IPS DF 6.9 (cell line): ENCODE measurements at regions not wholly inside any gene's neighbourhood (a gene's known extent, or its start where the extent isn't known, plus 50 kb on each side); places are given as distances from the start of the nearest gene placed in this dataset.

Experiments
- DNase-seq: peaks from one replicate; pipeline ENCODE4 v3.0.0-alpha.2; 2013; ENCODE audit warnings: low read depth, low spot score
- H3K27ac ChIP-seq: one replicate; pipeline ENCODE4 v1.5.1; 2013; ENCODE audit warnings: low read length, control low read depth
- H3K27me3 ChIP-seq: 2 replicates; pipeline ENCODE4 v1.6.1; 2013; ENCODE audit warnings: mild to moderate bottlenecking, low read length; ENCODE audit not compliant: control insufficient read depth, insufficient read depth
- H3K36me3 ChIP-seq: 2 replicates; pipeline ENCODE4 v1.6.1; 2013; ENCODE audit warnings: low read length; ENCODE audit not compliant: control insufficient read depth, insufficient read depth
- H3K4me1 ChIP-seq: 2 replicates; pipeline ENCODE4 v1.6.1; 2013; ENCODE audit warnings: low read length; ENCODE audit not compliant: control insufficient read depth, insufficient read depth
- H3K4me3 ChIP-seq: 2 replicates; pipeline ENCODE4 v1.5.1; 2013; ENCODE audit warnings: mild to moderate bottlenecking, low read length
- H3K9me3 ChIP-seq: 2 replicates; pipeline ENCODE4 v1.6.1; 2013; ENCODE audit warnings: low read length, inconsistent platforms; ENCODE audit not compliant: control insufficient read depth, insufficient read depth
- WGBS: extraction: QIAGEN DNeasy Blood & Tissue Kit; methylation state at CpG from one replicate; pipeline ENCODE4 v1.1.7; 2013; ENCODE audit warnings: mixed read lengths, missing lambda C conversion rate; ENCODE audit not compliant: insufficient read length, insufficient coverage; 5-methylcytosine and 5-hydroxymethylcytosine counted together

DNA sequence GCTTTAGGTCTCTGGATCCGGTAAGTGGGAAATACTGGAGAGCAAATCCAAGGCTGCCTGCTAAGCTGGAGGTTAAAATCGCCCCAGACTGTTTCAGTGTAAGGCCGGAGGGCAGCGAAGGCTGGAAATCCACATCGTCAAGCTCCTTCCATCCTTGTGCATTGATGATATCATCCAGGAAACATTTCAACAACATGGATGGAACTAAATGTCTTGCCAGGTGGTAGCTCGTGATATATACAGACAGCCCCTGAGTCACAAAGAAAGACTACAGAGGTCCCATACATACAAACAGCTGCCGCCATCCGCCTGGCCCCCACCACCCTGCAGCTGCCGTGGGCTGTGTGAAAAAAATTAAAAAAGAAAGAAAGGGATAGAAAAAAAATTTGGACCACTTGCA, 148.9 kb upstream of the RBPJ start:
- no CpG with 5 or more reads among the region's 9 CpGs for WGBS
- Histone ChIP-seq H3K27ac (no peak overlapping the region), H3K9me3 (no peaks in the 10 kb centered on the region), H3K4me1 (no peaks in the 10 kb centered on the region), H3K27me3 (no peaks in the 10 kb centered on the region), H3K36me3 (no peaks in the 10 kb centered on the region), H3K4me3 (no peak overlapping the region)
- DNase-seq, result no peak

DNA sequence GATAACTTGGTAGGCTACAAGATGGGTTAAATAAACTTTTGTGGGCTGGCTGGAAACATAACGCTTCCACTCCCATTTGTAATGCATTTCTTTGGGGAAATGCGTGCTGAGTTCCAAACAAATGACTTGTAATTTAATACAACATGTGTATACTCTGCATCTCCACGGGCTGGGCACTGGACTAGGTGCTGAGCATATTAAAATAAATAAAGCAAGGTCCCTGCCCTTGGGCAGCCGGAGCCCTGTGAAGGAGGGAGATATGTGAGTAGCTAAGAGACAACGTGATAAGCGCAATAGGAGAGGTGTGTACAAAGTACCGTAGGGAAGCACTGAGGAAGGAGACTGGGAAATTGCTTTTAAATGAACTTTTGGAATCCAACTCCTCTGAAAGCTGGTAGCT, 147.2 kb upstream of the RBPJ start:
- H3K4me1 ChIP-seq, result no peaks in the 10 kb centered on the region
- DNase-seq, result no peak
- no CpG with 5 or more reads among the region's 7 CpGs for WGBS

DNA sequence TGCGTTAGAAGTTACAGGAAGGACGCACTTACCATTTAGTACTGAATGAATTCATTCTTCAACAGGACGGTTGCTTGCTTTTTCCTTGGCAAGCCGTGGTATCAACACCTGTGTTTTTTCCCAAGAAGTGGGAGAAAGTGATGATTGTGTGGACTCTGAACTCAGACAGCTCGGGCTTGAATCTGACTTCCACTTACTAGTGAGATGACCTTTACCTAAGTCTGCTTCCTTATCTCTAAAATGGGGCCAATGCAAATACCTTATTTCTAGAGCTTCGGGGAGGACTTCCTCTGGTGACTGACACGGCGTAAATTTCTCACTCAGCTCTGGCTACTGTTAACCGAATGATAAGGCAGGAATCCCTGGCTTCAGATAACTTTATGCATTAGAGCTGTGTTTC, 146.8 kb upstream of the RBPJ start:
- no peaks in the 10 kb centered on the region for H3K4me1 ChIP-seq
- DNase-seq, result no peak
- H3K36me3 ChIP-seq, result no peaks in the 10 kb centered on the region
- no peak overlapping the region for H3K4me3 ChIP-seq
- WGBS, result no CpG with 5 or more reads among the region's 9 CpGs
- no peaks in the 10 kb centered on the region for H3K27me3 ChIP-seq
- no peaks in the 10 kb centered on the region for H3K9me3 ChIP-seq
- no peak overlapping the region for H3K27ac ChIP-seq

More for the DNA sequence above, 147.2 kb upstream of the RBPJ start:
- Histone ChIP-seq H3K4me3 (no peak overlapping the region), H3K27me3 (no peaks in the 10 kb centered on the region), H3K9me3 (no peaks in the 10 kb centered on the region), H3K27ac (no peak overlapping the region), H3K36me3 (no peaks in the 10 kb centered on the region)

DNA sequence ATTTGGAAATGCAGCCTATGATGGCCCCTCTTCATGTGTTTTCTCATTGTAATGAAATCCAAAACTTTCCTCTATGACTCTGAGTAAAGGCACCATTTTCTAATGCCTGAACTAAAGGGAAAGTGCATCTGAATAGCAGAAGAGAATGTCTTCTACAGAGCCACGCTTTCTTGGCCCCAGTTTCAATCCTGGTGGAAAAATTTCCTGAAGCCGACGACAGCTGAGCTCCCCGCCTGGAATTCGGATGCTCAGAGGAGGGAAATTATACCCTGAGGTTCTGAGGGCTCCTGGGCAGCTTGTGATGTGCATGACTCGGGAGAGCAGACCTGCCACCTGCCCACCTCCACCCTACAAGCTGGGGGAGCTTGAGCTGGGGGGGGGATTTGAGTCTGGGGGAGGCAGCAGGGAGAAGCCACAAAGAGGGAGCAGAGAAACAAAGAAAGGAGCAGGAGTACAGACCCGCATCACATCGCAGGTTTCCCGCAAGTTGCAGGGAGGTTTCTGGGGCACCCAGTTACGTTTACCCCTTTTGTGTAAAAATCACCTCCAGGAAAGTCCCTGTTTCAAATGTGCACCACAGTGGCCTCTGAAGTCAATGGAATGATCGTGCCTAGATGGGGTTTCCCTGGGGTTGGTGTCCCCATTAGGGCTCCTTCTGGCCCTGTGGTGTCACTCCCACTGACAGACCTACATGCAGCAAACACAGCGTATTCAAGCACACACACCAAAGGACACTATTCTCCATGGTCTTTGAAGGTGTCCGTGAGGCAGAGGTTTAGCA, 145.6 kb upstream of the RBPJ start:
- H3K36me3 ChIP-seq, result no peaks in the 10 kb centered on the region
- no peaks in the 10 kb centered on the region for H3K27me3 ChIP-seq
- H3K27ac ChIP-seq, result no peak overlapping the region
- no CpG with 5 or more reads among the region's 13 CpGs for WGBS
- H3K4me3 ChIP-seq, result no peak overlapping the region
- no peaks in the 10 kb centered on the region for H3K4me1 ChIP-seq
- H3K9me3 ChIP-seq, result no peaks in the 10 kb centered on the region
- DNase-seq, result no peak

DNA sequence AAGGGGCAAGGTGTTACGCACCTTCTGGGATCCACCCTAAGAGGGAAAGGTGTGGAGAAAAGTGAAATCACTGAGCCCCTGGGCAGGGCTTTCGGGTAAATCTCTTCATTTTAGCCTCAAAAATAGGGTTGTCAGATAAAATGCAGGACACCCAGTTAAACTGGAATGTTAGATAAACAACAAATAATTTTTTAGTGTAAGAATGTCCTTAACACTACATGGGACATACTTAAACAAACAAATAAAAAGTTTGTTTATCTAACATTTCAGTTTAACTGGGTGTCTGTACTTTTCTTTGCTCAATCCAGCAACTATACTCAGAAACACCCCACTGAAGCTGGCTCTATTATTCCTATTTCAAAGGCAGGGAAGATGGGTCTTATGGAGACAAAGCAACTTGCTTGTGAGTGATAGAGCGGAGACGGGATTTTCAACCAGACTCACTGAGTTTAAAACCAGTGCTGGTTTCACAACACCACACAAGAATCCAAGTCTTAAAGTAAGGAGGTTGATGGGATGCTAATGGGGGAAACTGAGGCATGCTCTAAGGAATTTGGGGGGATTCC, 144.8 kb upstream of the RBPJ start:
- H3K27me3 ChIP-seq, result no peaks in the 10 kb centered on the region
- H3K27ac ChIP-seq, result no peak overlapping the region
- DNase-seq, result no peak
- H3K9me3 ChIP-seq, result no peaks in the 10 kb centered on the region
- H3K4me1 ChIP-seq, result no peaks in the 10 kb centered on the region
- no CpG with 5 or more reads among the region's 4 CpGs for WGBS
- H3K36me3 ChIP-seq, result no peaks in the 10 kb centered on the region
- no peak overlapping the region for H3K4me3 ChIP-seq

DNA sequence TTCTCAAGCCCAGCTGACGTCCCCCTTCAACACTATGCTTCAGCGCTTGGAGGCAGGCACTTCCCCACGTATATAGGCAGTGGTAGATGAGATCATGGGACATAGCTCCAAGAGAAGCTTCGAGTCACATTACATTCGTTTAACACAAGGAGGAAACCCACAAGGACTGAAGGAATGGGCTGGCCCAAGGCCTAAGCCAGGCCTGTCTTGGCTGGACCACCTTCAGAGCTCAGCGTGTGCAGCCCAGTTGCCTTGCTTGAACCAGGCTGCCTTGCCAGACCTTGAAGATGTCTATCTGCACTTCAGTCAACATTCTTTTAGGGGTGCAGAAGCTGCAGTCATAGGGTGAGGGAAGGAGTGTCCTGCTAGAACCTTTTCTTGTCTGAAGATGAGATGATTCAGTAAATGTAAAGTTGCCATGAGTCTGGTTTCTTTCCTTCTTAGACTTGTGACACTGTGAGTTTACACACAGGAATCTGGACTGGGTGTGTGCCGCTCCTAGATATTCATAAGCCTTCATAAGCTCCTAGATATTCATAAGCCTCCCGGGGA, 144.1 kb upstream of the RBPJ start:
- no peaks in the 10 kb centered on the region for H3K36me3 ChIP-seq

DNA sequence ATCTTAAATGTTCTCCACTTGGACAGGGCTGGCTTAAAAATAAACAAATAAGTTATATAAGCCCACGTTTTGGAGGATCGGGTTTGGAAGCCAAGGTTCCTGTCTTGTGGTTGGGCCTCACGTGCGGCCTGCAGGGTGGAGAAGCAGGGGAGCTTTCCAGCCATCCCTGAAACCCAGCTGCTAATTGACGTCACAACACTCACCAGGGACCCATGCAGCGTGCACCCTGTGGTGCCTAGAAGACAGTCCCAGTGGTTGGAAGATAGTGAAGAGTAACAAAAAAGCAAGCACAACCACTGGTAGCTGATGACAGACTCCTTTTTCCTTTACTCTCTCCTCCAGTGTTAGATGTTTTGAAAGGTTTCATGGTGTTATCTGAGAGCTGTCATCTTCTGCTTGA, 142.0 kb upstream of the RBPJ start:
- Histone ChIP-seq H3K27ac (no peak overlapping the region), H3K4me1 (no peaks in the 10 kb centered on the region), H3K9me3 (no peaks in the 10 kb centered on the region), H3K27me3 (no peaks in the 10 kb centered on the region), H3K36me3 (no peaks in the 10 kb centered on the region), H3K4me3 (no peak overlapping the region)
- WGBS, result no CpG with 5 or more reads among the region's 6 CpGs
- no peak for DNase-seq

More for the DNA sequence above, 144.1 kb upstream of the RBPJ start:
- DNase-seq, result no peak
- no peaks in the 10 kb centered on the region for H3K27me3 ChIP-seq
- no CpG with 5 or more reads among the region's 8 CpGs for WGBS
- H3K4me1 ChIP-seq, result no peaks in the 10 kb centered on the region
- no peak overlapping the region for H3K4me3 ChIP-seq
- no peaks in the 10 kb centered on the region for H3K9me3 ChIP-seq
- no peak overlapping the region for H3K27ac ChIP-seq

DNA sequence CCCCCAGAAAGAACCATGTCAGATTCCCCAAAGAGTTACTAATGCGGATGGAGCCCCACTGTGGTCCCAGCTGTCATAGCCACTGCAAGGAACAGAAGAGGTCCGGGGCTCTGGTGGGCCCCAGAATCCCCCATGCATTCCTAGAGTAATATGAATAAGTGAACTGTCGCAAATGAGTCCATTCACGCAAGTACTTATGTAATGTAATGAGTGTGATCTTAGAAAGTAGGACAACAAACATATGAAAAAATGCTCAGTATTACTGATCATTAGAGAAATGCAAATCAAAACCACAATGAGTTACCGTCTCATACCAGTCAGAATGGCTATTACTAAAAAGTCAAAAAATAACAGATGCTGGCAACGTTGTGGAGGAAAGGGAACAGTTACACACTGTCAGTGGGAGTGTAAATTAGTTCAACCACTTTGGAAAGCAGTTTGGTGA, 141.5 kb upstream of the RBPJ start:
- Histone ChIP-seq H3K9me3 (no peaks in the 10 kb centered on the region), H3K27me3 (no peaks in the 10 kb centered on the region), H3K27ac (no peak overlapping the region), H3K4me3 (no peak overlapping the region), H3K36me3 (no peaks in the 10 kb centered on the region), H3K4me1 (no peaks in the 10 kb centered on the region)
- DNase-seq, result no peak
- no CpG with 5 or more reads among the region's 6 CpGs for WGBS

DNA sequence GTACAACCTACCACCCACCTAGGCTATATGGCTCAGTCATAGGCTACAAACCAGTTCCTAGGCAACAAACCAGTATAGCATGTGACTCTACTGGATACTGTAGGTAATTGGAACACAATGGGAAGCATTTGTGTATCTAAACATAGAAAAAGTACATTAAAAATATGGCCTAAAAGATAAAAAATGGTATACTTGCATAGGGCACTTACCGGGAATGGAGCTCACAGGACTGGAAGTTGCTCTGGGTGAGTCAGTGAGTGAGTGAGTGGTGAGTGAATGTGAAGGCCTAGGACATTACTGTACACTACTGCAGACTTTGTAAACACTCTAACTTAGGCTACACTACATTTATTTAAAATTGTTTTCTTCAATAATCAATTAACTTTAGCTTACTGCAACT, 139.2 kb upstream of the RBPJ start:
- no peaks in the 10 kb centered on the region for H3K4me1 ChIP-seq
- H3K36me3 ChIP-seq, result no peaks in the 10 kb centered on the region
- H3K27ac ChIP-seq, result no peak overlapping the region
- no CpG with 5 or more reads among the region's 1 CpG for WGBS
- H3K4me3 ChIP-seq, result no peak overlapping the region
- no peak for DNase-seq
- no peaks in the 10 kb centered on the region for H3K9me3 ChIP-seq
- no peaks in the 10 kb centered on the region for H3K27me3 ChIP-seq

DNA sequence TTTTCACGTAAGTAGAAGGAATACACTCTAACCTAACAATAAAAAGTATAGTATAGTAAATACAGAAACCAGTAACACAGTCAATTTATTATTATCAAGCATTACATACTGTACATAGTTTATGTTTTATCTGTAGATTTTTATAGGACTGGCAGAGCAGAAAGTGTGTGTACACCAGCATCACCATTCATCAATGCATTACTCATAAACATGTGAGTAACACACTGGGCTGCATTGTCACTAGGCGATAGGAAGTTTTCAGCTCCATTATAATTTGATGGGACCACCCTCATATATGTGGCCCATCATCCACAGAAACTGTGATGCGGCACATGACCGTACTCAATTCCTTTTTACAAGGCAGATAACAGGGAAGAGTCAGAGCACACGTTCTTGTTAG, 137.8 kb upstream of the RBPJ start:
- H3K4me3 ChIP-seq, result no peak overlapping the region
- no CpG with 5 or more reads among the region's 5 CpGs for WGBS
- H3K27ac ChIP-seq, result no peak overlapping the region
- no peaks in the 10 kb centered on the region for H3K27me3 ChIP-seq
- no peaks in the 10 kb centered on the region for H3K36me3 ChIP-seq
- no peaks in the 10 kb centered on the region for H3K9me3 ChIP-seq
- H3K4me1 ChIP-seq, result no peaks in the 10 kb centered on the region
- no peak for DNase-seq
